ENCODE measurements at regions not wholly inside any gene's neighbourhood (a gene's known extent, or its start where the extent isn't known, plus 50 kb on each side); places are given as distances from the start of the nearest gene placed in this dataset.

DNA sequence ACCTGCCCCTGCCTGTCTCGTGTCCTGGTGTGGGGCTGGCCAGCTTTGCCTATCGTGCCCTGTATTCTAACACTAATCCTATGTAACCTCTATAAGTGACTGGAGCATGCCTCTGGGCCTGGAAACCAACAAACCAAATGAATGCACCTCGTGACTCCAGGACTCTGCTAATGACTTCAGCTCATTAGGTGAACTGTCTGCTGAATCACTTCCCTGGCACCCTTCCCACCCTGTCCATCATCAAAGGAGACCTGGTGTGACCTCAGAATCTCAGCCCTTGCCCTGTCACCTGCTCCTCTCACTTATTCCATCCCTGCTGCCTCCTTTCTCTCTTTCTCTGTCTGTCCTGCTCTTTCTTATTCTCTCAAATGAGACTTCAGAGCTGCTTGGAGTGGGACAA lies 322.4 kb downstream of the CBLN1 start:
- TF ChIP-seq EZH2 (IDR thresholded peaks at IDR 0.05) (no peak), FOXP2 (optimal IDR thresholded peaks at IDR 0.05; ENCODE audit: control extremely low read depth, extremely low read length, insufficient read depth) (no peak)
